Type B pancreatic cell (in vitro differentiated cells): ENCODE measurements at regions not wholly inside any gene's neighbourhood (a gene's known extent, or its start where the extent isn't known, plus 50 kb on each side); places are given as distances from the start of the nearest gene placed in this dataset.

ENCODE experiments used
- DNase-seq: peaks from one replicate; pipeline ENCODE4 v3.0.0; 2021; ENCODE audit warnings: mixed read lengths; ENCODE audit not compliant: unreplicated experiment; ENCODE audit errors: extremely low spot score
- H3K27ac Mint-ChIP-seq: 2 replicates; pipeline ENCODE4 v1.8.0; 2021; ENCODE audit warnings: mild to moderate bottlenecking, mixed read lengths
- H3K27me3 Mint-ChIP-seq: 2 replicates; pipeline ENCODE4 v1.8.0; 2021; ENCODE audit warnings: mixed read lengths
- H3K36me3 Mint-ChIP-seq: 2 replicates; pipeline ENCODE4 v1.8.0; 2021; ENCODE audit warnings: mixed read lengths
- H3K4me1 Mint-ChIP-seq: one replicate; pipeline ENCODE4 v1.8.0; 2021; ENCODE audit warnings: mixed read lengths; ENCODE audit not compliant: unreplicated experiment
- H3K4me3 Mint-ChIP-seq: 2 replicates; pipeline ENCODE4 v1.8.0; 2021; ENCODE audit warnings: mild to moderate bottlenecking, mixed read lengths
- H3K9me3 Mint-ChIP-seq: 2 replicates; pipeline ENCODE4 v1.8.0; 2021; ENCODE audit warnings: mixed read lengths
- TF ChIP-seq, protein P1 (sequence below): fragments of 200-600 bp; sonication (generic); conservative IDR thresholded peaks from 2 replicates; pipeline ENCODE4 v1.5.0; 2021; ENCODE audit warnings: antibody characterized with exemption, mild to moderate bottlenecking

DNA sequence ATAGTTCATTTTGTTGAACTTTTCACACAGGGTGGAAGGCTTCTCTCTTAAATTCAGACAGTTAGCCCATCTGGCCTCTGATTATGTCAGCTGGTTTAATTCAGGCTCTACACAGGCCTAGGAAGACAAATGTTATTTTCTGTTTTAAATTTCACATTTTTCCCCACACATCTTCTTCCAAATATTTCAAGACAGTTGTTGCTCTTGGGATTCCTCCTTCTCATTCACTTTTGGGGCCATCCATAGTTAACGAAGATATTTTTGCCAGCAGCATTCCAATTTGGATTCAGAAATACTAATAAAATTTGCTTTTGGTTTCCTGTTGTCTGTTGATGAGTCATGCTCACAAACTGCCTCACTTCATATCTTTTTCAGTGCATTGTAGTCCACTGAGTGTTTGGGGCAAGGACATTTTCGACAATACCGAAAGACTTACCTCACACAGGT, 475.4 kb downstream of the DMAC1 start:
- no peaks in the 10 kb centered on the region for H3K36me3 Mint-ChIP-seq
- TF ChIP-seq, protein P1, sequence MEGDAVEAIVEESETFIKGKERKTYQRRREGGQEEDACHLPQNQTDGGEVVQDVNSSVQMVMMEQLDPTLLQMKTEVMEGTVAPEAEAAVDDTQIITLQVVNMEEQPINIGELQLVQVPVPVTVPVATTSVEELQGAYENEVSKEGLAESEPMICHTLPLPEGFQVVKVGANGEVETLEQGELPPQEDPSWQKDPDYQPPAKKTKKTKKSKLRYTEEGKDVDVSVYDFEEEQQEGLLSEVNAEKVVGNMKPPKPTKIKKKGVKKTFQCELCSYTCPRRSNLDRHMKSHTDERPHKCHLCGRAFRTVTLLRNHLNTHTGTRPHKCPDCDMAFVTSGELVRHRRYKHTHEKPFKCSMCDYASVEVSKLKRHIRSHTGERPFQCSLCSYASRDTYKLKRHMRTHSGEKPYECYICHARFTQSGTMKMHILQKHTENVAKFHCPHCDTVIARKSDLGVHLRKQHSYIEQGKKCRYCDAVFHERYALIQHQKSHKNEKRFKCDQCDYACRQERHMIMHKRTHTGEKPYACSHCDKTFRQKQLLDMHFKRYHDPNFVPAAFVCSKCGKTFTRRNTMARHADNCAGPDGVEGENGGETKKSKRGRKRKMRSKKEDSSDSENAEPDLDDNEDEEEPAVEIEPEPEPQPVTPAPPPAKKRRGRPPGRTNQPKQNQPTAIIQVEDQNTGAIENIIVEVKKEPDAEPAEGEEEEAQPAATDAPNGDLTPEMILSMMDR, result no peak
- no peak overlapping the region for H3K4me3 Mint-ChIP-seq
- H3K27ac Mint-ChIP-seq, result no peak overlapping the region
- no peaks in the 10 kb centered on the region for H3K27me3 Mint-ChIP-seq
- peaks cover 4% of the 10 kb centered on the region for H3K9me3 Mint-ChIP-seq
- no peaks in the 10 kb centered on the region for H3K4me1 Mint-ChIP-seq
- no peak for DNase-seq

DNA sequence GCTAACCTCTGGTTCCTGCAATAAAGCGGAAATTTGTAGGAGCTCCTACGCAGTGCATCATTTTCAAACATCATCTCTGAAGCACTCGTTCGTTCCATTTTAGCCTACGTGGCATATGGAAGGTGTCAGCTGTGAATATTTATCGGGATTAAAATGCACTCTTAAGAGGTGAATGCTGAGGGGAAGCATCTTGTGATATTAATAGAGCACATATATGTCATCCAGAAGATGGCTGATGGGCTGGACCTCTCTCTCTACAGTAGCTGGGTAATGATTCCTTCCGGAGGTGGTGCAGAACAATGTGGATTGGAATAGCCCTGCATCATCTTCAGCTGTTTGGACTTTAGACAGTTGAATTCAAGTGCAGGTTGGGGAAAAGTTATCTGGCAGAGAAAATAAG, 478.7 kb downstream of the DMAC1 start:
- Mint-ChIP-seq H3K27me3 (no peaks in the 10 kb centered on the region), H3K27ac (no peak overlapping the region), H3K36me3 (no peaks in the 10 kb centered on the region), H3K4me1 (peaks cover 7% of the 10 kb centered on the region), H3K4me3 (no peak overlapping the region), H3K9me3 (no peaks in the 10 kb centered on the region)
- no peak for DNase-seq
- TF ChIP-seq, protein P1, result no peak

DNA sequence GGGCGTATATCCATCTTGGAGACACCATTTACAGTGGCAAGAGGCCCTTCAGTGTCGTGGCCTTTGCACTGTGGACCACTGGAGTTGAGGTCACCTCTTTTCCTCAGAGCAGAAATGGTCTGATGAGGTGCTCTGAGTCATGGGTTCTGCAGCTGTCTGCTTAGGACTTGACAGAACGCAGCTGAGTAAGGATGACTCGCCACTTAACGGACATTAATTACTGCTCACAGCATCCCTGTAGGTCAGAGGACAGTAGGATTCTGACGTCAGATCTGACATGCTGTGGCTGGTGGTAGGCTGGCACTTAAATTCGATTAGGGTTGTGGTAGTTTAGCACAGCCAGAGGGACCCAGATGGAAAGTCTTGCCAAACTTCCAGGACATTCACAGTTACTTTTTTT, 479.4 kb downstream of the DMAC1 start:
- H3K27me3 Mint-ChIP-seq, result no peaks in the 10 kb centered on the region
- DNase-seq, result no peak
- peaks cover 4% of the 10 kb centered on the region for H3K9me3 Mint-ChIP-seq
- peaks cover 4% of the 10 kb centered on the region for H3K36me3 Mint-ChIP-seq
- no peak overlapping the region for H3K27ac Mint-ChIP-seq
- TF ChIP-seq, protein P1, result no peak
- H3K4me1 Mint-ChIP-seq, result peaks cover 14% of the 10 kb centered on the region
- H3K4me3 Mint-ChIP-seq, result no peak overlapping the region

DNA sequence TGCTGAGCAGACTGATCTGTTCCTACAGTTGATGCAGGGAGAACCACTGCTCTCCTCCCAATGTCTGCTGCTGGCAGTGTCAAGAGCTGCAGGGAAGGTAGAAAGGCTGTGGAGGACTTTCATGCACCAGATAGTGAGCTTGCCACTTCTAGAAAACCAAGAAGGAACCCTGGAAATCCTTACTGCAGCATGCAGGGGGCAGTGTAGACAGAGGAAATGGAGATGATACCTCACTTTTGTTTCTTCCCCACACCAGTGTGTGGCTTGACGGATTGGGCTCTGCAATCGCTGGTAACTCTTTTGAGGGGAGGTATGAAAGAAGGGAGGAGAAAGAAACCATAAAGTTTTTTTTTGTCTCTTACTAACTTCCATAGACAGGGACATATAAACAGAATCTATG, 480.7 kb downstream of the DMAC1 start:
- H3K27me3 Mint-ChIP-seq, result no peaks in the 10 kb centered on the region
- H3K4me3 Mint-ChIP-seq, result no peak overlapping the region
- DNase-seq, result no peak
- H3K9me3 Mint-ChIP-seq, result peaks cover 5% of the 10 kb centered on the region
- H3K27ac Mint-ChIP-seq, result no peak overlapping the region
- TF ChIP-seq, protein P1, result no peak
- peaks cover 4% of the 10 kb centered on the region for H3K36me3 Mint-ChIP-seq
- H3K4me1 Mint-ChIP-seq, result peaks cover 14% of the 10 kb centered on the region

DNA sequence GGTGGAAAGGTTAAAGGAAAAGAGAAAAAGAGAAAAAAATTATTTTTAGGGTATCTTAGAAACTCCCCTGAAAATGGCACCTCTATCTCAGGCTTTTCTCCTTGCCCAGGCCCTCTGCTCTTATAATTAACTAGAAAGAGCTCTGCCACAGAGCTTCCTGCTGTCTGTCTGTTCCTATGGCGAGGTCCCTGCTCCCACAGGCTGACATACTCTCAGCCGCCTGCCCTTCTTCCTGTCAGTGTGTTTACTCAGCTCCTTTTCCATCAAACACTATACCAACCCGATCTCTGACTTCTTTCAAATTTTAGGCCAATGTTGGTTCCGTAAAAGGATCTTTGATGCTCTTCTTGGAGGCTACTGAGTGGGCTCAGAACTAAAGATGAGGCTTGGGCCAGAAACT, 482.6 kb downstream of the DMAC1 start:
- H3K27ac Mint-ChIP-seq, result no peak overlapping the region
- no peak for DNase-seq
- H3K27me3 Mint-ChIP-seq, result no peaks in the 10 kb centered on the region
- H3K36me3 Mint-ChIP-seq, result peaks cover 8% of the 10 kb centered on the region
- peaks cover 14% of the 10 kb centered on the region for H3K4me1 Mint-ChIP-seq
- peaks cover 10% of the 10 kb centered on the region for H3K9me3 Mint-ChIP-seq
- H3K4me3 Mint-ChIP-seq, result no peak overlapping the region
- TF ChIP-seq, protein P1, result no peak
